ENCODE measurements at regions not wholly inside any gene's neighbourhood (a gene's known extent, or its start where the extent isn't known, plus 50 kb on each side); places are given as distances from the start of the nearest gene placed in this dataset.
"Not testable (repeated sequence)": the region's sequence is repeated elsewhere in the genome, so short reads cannot be mapped to it uniquely, and the experiment has no call there.

- H3K36me3 Mint-ChIP-seq (ENCODE audit: insufficient read depth, unreplicated experiment) = no peaks in the 10 kb centered on the region
- H3K36me3 ChIP-seq (ENCODE audit: control insufficient read depth, insufficient read depth, low read length) = no peaks in the 10 kb centered on the region
- peaks cover 43% of the 10 kb centered on the region for H3K4me1 Mint-ChIP-seq (ENCODE audit: low read depth, unreplicated experiment)
- no peaks in the 10 kb centered on the region for H3K9me3 ChIP-seq
- H3K27ac Mint-ChIP-seq (ENCODE audit: unreplicated experiment) = peak overlapping the region; percentile 32
- H3K4me1 ChIP-seq = peaks cover 42% of the 10 kb centered on the region
- no peaks in the 10 kb centered on the region for H3K27me3 Mint-ChIP-seq (ENCODE audit: insufficient read depth, unreplicated experiment)
- DNase-seq = peak; percentile 72 to 78
- intact Hi-C loops (cut with micrococcal nuclease; ENCODE audit: unreplicated experiment) = loop anchor here (1.0 kb wide), 1 partner anchor 44 kb away; no protein-coding TSS in a partner anchor
- peaks cover 20% of the 10 kb centered on the region for H3K9me3 Mint-ChIP-seq (ENCODE audit: unreplicated experiment)
- POLR2A ChIA-PET = no interaction called here
- H3K27me3 ChIP-seq (replicated peaks; ENCODE audit: control insufficient read depth, insufficient read depth, low read length) = no peaks in the 10 kb centered on the region
- H3K4me3 Mint-ChIP-seq (ENCODE audit: unreplicated experiment) = peak overlapping the region; percentile 22
- no peak for TF ChIP-seq CTCF (IDR thresholded peaks at IDR 0.05; ENCODE audit: insufficient read depth in 1 of 2, low read depth in 1 of 2, low read length in 1 of 2, severe bottlenecking in 1 of 2, unreplicated experiment in 1 of 2)
- CTCF ChIA-PET = interaction anchor here (0.6 to 0.9 kb wide), 2 partner anchors 43 to 372 kb away, joined by 3 read pairs; no protein-coding TSS in a partner anchor
- no peak overlapping the region for H3K4me3 ChIP-seq (ENCODE audit: low read depth, low read length)
- no TSS peak for BruUV-seq (replicated peaks)
These were observed 212.5 kb upstream of the IRS2 start for GRCh38 chr13:109998684-109999533.

- ChIA-PET CTCF (interaction anchor here (0.7 kb wide), 1 partner anchor 411 kb away, joined by 3 read pairs; no protein-coding TSS in a partner anchor), POLR2A (no interaction called here)
- Histone ChIP-seq H3K4me1 (peaks cover 42% of the 10 kb centered on the region), H3K36me3 (ENCODE audit: control insufficient read depth, insufficient read depth, low read length) (no peaks in the 10 kb centered on the region), H3K27me3 (replicated peaks; ENCODE audit: control insufficient read depth, insufficient read depth, low read length) (no peaks in the 10 kb centered on the region), H3K4me3 (ENCODE audit: low read depth, low read length) (no peak overlapping the region), H3K9me3 (no peaks in the 10 kb centered on the region)
- no peak overlapping the region for H3K4me3 Mint-ChIP-seq (ENCODE audit: unreplicated experiment)
- no TSS peak for BruUV-seq (replicated peaks)
- H3K27me3 Mint-ChIP-seq (ENCODE audit: insufficient read depth, unreplicated experiment) = no peaks in the 10 kb centered on the region
- TF ChIP-seq CTCF (IDR thresholded peaks at IDR 0.05; ENCODE audit: insufficient read depth in 1 of 2, low read depth in 1 of 2, low read length in 1 of 2, severe bottlenecking in 1 of 2, unreplicated experiment in 1 of 2) = no peak
- intact Hi-C loops (cut with micrococcal nuclease; ENCODE audit: unreplicated experiment) = loop anchor here (1.0 kb wide), 1 partner anchor 43 kb away; no protein-coding TSS in a partner anchor
- H3K4me1 Mint-ChIP-seq (ENCODE audit: low read depth, unreplicated experiment) = peaks cover 43% of the 10 kb centered on the region
- no peak for DNase-seq
- no peak overlapping the region for H3K27ac Mint-ChIP-seq (ENCODE audit: unreplicated experiment)
- H3K9me3 Mint-ChIP-seq (ENCODE audit: unreplicated experiment) = peaks cover 20% of the 10 kb centered on the region
- no peaks in the 10 kb centered on the region for H3K36me3 Mint-ChIP-seq (ENCODE audit: insufficient read depth, unreplicated experiment)
These were observed 211.7 kb upstream of the IRS2 start for GRCh38 chr13:109998037-109998436.

GRCh38 chr13:109997056-109997595 is 210.7 kb upstream of the IRS2 start:
- H3K4me3 ChIP-seq (ENCODE audit: low read depth, low read length); H3K27me3 ChIP-seq (replicated peaks; ENCODE audit: control insufficient read depth, insufficient read depth, low read length); H3K27me3 Mint-ChIP-seq (ENCODE audit: insufficient read depth, unreplicated experiment); H3K4me3 Mint-ChIP-seq (ENCODE audit: unreplicated experiment); POLR2A ChIA-PET; H3K36me3 ChIP-seq (ENCODE audit: control insufficient read depth, insufficient read depth, low read length); DNase-seq; H3K27ac Mint-ChIP-seq (ENCODE audit: unreplicated experiment); H3K9me3 ChIP-seq; intact Hi-C loops (cut with micrococcal nuclease; ENCODE audit: unreplicated experiment); H3K36me3 Mint-ChIP-seq (ENCODE audit: insufficient read depth, unreplicated experiment); BruUV-seq (replicated peaks): not testable (repeated sequence)
- Mint-ChIP-seq H3K4me1 (ENCODE audit: low read depth, unreplicated experiment) (peaks cover 43% of the 10 kb centered on the region), H3K9me3 (ENCODE audit: unreplicated experiment) (peaks cover 17% of the 10 kb centered on the region)
- CTCF ChIA-PET = interaction anchor here (0.7 kb wide), 1 partner anchor 410 kb away, joined by 3 read pairs; no protein-coding TSS in a partner anchor
- peaks cover 42% of the 10 kb centered on the region for H3K4me1 ChIP-seq
